Breast epithelium (tissue), 4 donors: ENCODE measurements at regions not wholly inside any gene's neighbourhood (a gene's known extent, or its start where the extent isn't known, plus 50 kb on each side); places are given as distances from the start of the nearest gene placed in this dataset.
"Not testable (repeated sequence)": the region's sequence is repeated elsewhere in the genome, so short reads cannot be mapped to it uniquely, and the experiment has no call there.

Source experiments
- DNase-seq, 2 donors: peaks; one replicate each; pipeline ENCODE4 v3.0.0-alpha.2; 2019; ENCODE audit warnings: low spot score in 2 of 2
- H3K27ac ChIP-seq, 2 donors: fragments of 200-600 bp; sonication (generic) in 1 of 2; one replicate each; pipeline ENCODE4 v1.5.1; 2016 to 2019; ENCODE audit warnings: mild to moderate bottlenecking in 1 of 2
- H3K27me3 ChIP-seq, 2 donors: fragments of 200-600 bp; sonication (generic) in 1 of 2; one replicate each; pipeline versions ENCODE4 v1.5.1 to v1.6.0; 2017 to 2019; ENCODE audit warnings: control low read depth in 1 of 2, mild to moderate bottlenecking in 1 of 2
- H3K36me3 ChIP-seq: fragments of 200-600 bp; one replicate; pipeline ENCODE4 v1.5.1; 2019
- H3K4me1 ChIP-seq, 2 donors: fragments of 200-600 bp; sonication (generic); one replicate each; pipeline ENCODE4 v1.5.1; 2016 to 2019; ENCODE audit warnings: control low read depth in 1 of 2
- H3K4me3 ChIP-seq, 3 donors: fragments of 200-600 bp; sonication (generic); 1 replicate in 2 of 3; 2 replicates in 1 of 3; pipeline ENCODE4 v1.5.1; 2016 to 2019; ENCODE audit warnings: mild to moderate bottlenecking in 3 of 3, moderate library complexity in 2 of 3
- H3K9me3 ChIP-seq, 2 donors: fragments of 200-600 bp; sonication (generic) in 1 of 2; one replicate each; pipeline ENCODE4 v1.5.1; 2016 to 2019; ENCODE audit warnings: control low read depth in 1 of 2
- CTCF ChIP-seq, 3 donors: fragments of 450-650 bp; IDR thresholded peaks; one replicate each; pipeline ENCODE4 v1.5.1; 2016 to 2017; ENCODE audit warnings: antibody characterized with exemption in 3 of 3, mild to moderate bottlenecking in 3 of 3, moderate library complexity in 3 of 3
- POLR2A ChIP-seq: fragments of 450-650 bp; IDR thresholded peaks from one replicate; pipeline ENCODE4 v1.6.1; 2016; ENCODE audit warnings: antibody characterized with exemption, mild to moderate bottlenecking, moderate library complexity
- POLR2AphosphoS5 ChIP-seq, 3 donors: sonication (generic); formaldehyde crosslinking; IDR thresholded peaks; one replicate each; pipeline ENCODE4 v1.6.1; 2017; ENCODE audit warnings: antibody characterized with exemption in 3 of 3
- intact Hi-C: fragments of 100-400 bp; cut with DNase I; formaldehyde crosslinking; loops from one replicate; pipeline ENCODE4 v1.15.1; 2023; ENCODE audit warnings: low total_unique reads

GRCh38 chr16:59039066-59039720 is 305.1 kb upstream of the GOT2 start:
- intact Hi-C loops = no loop called here
- TF ChIP-seq POLR2A (no peak), CTCF (IDR thresholded peaks at IDR 0.05) (no peak), POLR2AphosphoS5 (IDR thresholded peaks at IDR 0.05) (no peak)

GRCh38 chr16:59030923-59031485 is 296.9 kb upstream of the GOT2 start:
- intact Hi-C loops = no loop called here
- no peak for DNase-seq
- Histone ChIP-seq H3K27ac (no peak overlapping the region), H3K36me3 (no peaks in the 10 kb centered on the region), H3K9me3 (peaks cover 0 to 13% of the 10 kb centered on the region in 2 donors), H3K4me1 (no peaks in the 10 kb centered on the region), H3K4me3 (no peak overlapping the region), H3K27me3 (no peaks in the 10 kb centered on the region)
- TF ChIP-seq POLR2AphosphoS5 (IDR thresholded peaks at IDR 0.05) = no peak
- TF ChIP-seq POLR2A = no peak
- no peak for TF ChIP-seq CTCF (IDR thresholded peaks at IDR 0.05)

More at GRCh38 chr16:59039066-59039720, 305.1 kb upstream of the GOT2 start:
- no peak overlapping the region for H3K4me3 ChIP-seq
- H3K27ac ChIP-seq = no peak overlapping the region
- no peaks in the 10 kb centered on the region for H3K4me1 ChIP-seq
- no peaks in the 10 kb centered on the region for H3K27me3 ChIP-seq
- no peak for DNase-seq
- H3K9me3 ChIP-seq = peaks cover 0 to 13% of the 10 kb centered on the region in 2 donors
- H3K36me3 ChIP-seq = no peaks in the 10 kb centered on the region

DNA sequence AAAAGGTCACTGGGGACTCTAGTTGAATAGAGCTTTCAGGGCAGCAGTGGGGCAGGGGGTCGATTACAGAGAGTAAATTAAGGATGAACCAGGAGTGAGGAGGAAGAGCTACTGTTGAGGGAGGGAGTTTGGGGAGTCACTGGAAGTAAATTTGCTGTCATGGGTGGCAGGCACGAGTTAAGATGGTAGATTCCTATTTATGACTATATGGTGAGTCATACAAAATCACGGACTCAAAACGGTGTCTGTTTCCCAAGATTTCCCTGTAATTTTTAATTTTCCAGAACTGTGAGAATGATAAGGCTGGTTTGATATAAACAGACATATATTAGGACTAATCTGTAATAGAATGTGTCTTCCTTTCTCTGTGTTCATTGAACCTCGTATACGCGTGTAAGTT is 287.6 kb upstream of the GOT2 start:
- intact Hi-C loops = no loop called here
- DNase-seq = no peak
- H3K4me3 ChIP-seq = no peak overlapping the region
- no peaks in the 10 kb centered on the region for H3K4me1 ChIP-seq
- H3K27me3 ChIP-seq = no peaks in the 10 kb centered on the region
- no peaks in the 10 kb centered on the region for H3K9me3 ChIP-seq
- TF ChIP-seq POLR2AphosphoS5 (IDR thresholded peaks at IDR 0.05) (no peak), POLR2A (no peak), CTCF (IDR thresholded peaks at IDR 0.05) (no peak)
- H3K36me3 ChIP-seq = no peaks in the 10 kb centered on the region
- no peak overlapping the region for H3K27ac ChIP-seq

- DNase-seq = no peak
- intact Hi-C loops = no loop called here
- Histone ChIP-seq H3K4me1 (no peaks in the 10 kb centered on the region), H3K27me3 (no peaks in the 10 kb centered on the region), H3K36me3 (no peaks in the 10 kb centered on the region), H3K4me3 (no peak overlapping the region), H3K9me3 (no peaks in the 10 kb centered on the region), H3K27ac (no peak overlapping the region)
- no peak for TF ChIP-seq POLR2A
- TF ChIP-seq POLR2AphosphoS5 (IDR thresholded peaks at IDR 0.05) = no peak
- no peak for TF ChIP-seq CTCF (IDR thresholded peaks at IDR 0.05)
These were observed 279.8 kb upstream of the GOT2 start for GRCh38 chr16:59013930-59014329.

GRCh38 chr16:58999762-59000161 is 265.6 kb upstream of the GOT2 start:
- H3K9me3 ChIP-seq = no peaks in the 10 kb centered on the region
- no peaks in the 10 kb centered on the region for H3K36me3 ChIP-seq
- H3K27ac ChIP-seq = no peak overlapping the region
- H3K4me1 ChIP-seq = no peaks in the 10 kb centered on the region
- no peak overlapping the region for H3K4me3 ChIP-seq
- H3K27me3 ChIP-seq = no peaks in the 10 kb centered on the region
- no peak for DNase-seq
- TF ChIP-seq POLR2AphosphoS5 (IDR thresholded peaks at IDR 0.05) (no peak), CTCF (IDR thresholded peaks at IDR 0.05) (no peak), POLR2A (no peak)
- intact Hi-C loops = loop anchor here (5.0 kb wide), 1 partner anchor 293 kb away; no protein-coding TSS in a partner anchor

GRCh38 chr16:58992755-58993154 is 258.6 kb upstream of the GOT2 start:
- not testable (repeated sequence) for H3K27me3 ChIP-seq, H3K4me1 ChIP-seq

DNA sequence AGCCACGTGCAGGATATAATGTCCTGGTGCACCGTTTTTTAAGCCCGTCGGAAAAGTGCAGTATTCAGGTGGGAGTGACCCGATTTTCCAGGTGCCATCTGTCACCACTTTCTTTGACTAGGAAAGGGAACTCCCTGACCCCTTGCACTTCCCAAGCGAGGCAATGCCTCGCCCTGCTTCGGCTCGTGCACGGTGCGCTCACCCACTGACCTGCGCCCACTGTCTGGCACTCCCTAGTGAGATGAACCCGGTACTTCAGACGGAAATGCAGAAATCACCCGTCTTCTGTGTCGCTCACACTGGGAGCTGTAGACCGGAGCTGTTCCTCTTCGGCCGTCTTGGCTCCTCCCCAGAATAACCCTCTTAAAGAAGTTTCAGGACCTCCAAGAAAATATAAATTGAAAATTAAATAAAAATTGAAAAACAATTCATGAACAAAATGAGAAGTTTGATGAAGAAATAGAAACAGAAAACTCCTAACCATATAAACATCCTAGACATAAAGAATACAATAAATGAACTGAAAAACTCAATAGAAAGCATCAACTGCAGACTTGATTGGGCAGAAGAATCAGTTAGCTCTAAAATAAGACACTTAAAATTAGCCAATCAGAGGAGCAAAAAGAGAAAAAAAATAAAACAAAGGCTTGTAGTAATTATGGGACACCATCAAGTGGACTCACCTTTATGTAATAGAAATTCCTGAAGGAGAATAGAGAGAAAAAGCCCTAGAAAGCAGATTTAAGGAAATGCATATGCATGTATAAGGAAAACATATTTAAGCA is 249.3 kb upstream of the GOT2 start:
- intact Hi-C loops, H3K4me1 ChIP-seq, H3K27ac ChIP-seq, H3K4me3 ChIP-seq, H3K27me3 ChIP-seq, DNase-seq, H3K36me3 ChIP-seq: not testable (repeated sequence)
- H3K9me3 ChIP-seq = peaks cover 13 to 22% of the 10 kb centered on the region in 2 donors

More at GRCh38 chr16:58992755-58993154, 258.6 kb upstream of the GOT2 start:
- H3K36me3 ChIP-seq, H3K27ac ChIP-seq, H3K4me3 ChIP-seq, DNase-seq, intact Hi-C loops: not testable (repeated sequence)
- H3K9me3 ChIP-seq = peaks cover 7 to 31% of the 10 kb centered on the region in 2 donors
